ENCODE measurements at regions not wholly inside any gene's neighbourhood (a gene's known extent, or its start where the extent isn't known, plus 50 kb on each side); places are given as distances from the start of the nearest gene placed in this dataset.

DNA sequence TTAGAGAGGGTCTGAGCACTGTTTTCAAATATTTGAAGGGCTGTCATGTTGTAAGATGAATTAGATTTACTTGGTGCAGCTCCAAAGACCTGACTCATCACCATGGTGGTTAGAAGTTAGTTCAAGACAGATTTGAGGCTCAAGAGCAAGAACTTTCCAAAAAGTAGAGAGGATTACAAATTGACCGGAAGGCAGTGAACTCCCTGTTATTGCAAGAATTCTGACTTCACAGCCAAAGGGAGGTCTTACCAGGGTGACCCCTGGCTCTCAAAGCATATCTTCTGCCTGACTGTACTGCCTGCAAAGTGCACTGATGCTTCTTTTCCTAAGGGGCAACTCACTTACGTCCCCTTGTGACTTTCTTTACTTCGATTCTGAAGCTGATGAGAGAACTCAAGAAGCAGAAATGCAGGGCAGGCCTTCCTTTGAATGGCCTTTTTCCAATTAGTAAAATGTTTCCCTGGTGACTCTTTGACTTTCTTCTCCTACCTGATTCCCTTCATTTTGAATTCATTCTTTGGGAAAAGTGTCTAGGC is 86.4 kb downstream of the NAV1 start:
- Histone ChIP-seq H2BK120ac (replicated peaks; ENCODE audit: low read depth, low read length) (no peak overlapping the region), H3K9me3 (ENCODE audit: insufficient read depth in 2 of 2, low read depth in 1 of 2, low read length in 1 of 2) (no peaks in the 10 kb centered on the region), H3K27ac (ENCODE audit: low read depth, low read length) (no peak overlapping the region), H2AK5ac (ENCODE audit: low read depth, low read length) (no peak overlapping the region), H3K23me2 (ENCODE audit: low read depth, low read length) (no peaks in the 10 kb centered on the region), H3K4ac (replicated peaks; ENCODE audit: insufficient read length, low read depth, low read length) (no peak overlapping the region), H3K4me3 (ENCODE audit: extremely low read depth in 1 of 4, insufficient read depth in 2 of 4, low read depth in 3 of 4, low read length in 4 of 4) (no peak overlapping the region), H3K14ac (ENCODE audit: insufficient read length) (no peak overlapping the region), H3K9ac (replicated peaks in 1 of 4; ENCODE audit: extremely low read depth in 1 of 4, low read depth in 3 of 4, low read length in 3 of 4) (no peak overlapping the region; a peak in 1 of 7 replicates), H4K91ac (replicated peaks; ENCODE audit: insufficient read length, low read length) (no peak overlapping the region), H4K20me1 (replicated peaks in 1 of 2; ENCODE audit: control insufficient read depth in 1 of 2, insufficient read depth in 2 of 2, low read length in 2 of 2) (no peaks in the 10 kb centered on the region), H3K79me2 (ENCODE audit: control insufficient read depth in 1 of 2, insufficient read depth in 2 of 2, low read length in 2 of 2) (no peaks in the 10 kb centered on the region), H3K27me3 (replicated peaks in 1 of 4; ENCODE audit: control insufficient read depth in 3 of 4, extremely low read depth in 1 of 4, insufficient read depth in 3 of 4, low read length in 3 of 4) (no peaks in the 10 kb centered on the region), H3K56ac (replicated peaks; ENCODE audit: insufficient read length, low read depth, low read length) (no peak overlapping the region), H2BK15ac (ENCODE audit: low read length) (no peak overlapping the region), H3K4me1 (replicated peaks in 1 of 4; ENCODE audit: control insufficient read depth in 3 of 4, insufficient read depth in 4 of 4, low read length in 3 of 4) (peaks cover 0 to 4% (median 1%) of the 10 kb centered on the region in 4 experiments; a peak in 2 of 7 replicates), H3K4me2 (ENCODE audit: insufficient read depth in 1 of 2, low read depth in 2 of 2, low read length in 2 of 2) (no peak overlapping the region), H3K79me1 (ENCODE audit: low read depth, low read length) (no peaks in the 10 kb centered on the region), H2BK5ac (ENCODE audit: low read depth, low read length) (no peak overlapping the region), H2BK12ac (ENCODE audit: low read depth, low read length) (no peak overlapping the region), H2AFZ (ENCODE audit: low read length) (no peak overlapping the region), H3K23ac (ENCODE audit: insufficient read length) (no peak overlapping the region), H4K5ac (ENCODE audit: insufficient read length, low read depth, low read length) (no peak overlapping the region), H3K18ac (ENCODE audit: extremely low read depth, low read length) (no peak overlapping the region), H2BK20ac (ENCODE audit: low read length) (no peak overlapping the region), H3K36me3 (ENCODE audit: control insufficient read depth in 2 of 4, insufficient read depth in 4 of 4, low read length in 3 of 4) (no peaks in the 10 kb centered on the region), H4K8ac (ENCODE audit: extremely low read depth, insufficient read depth, low read length) (no peak overlapping the region)
- no peak for TF ChIP-seq CTBP2 (IDR thresholded peaks at IDR 0.05; ENCODE audit: borderline replicate concordance, insufficient read depth, insufficient read length, low read length)
- no peak for TF ChIP-seq YY1 (IDR thresholded peaks at IDR 0.05; ENCODE audit: low read depth, low read length)
- TF ChIP-seq KDM1A (IDR thresholded peaks at IDR 0.05; ENCODE audit: borderline replicate concordance, low read length): no peak
- TF ChIP-seq HDAC2 (IDR thresholded peaks at IDR 0.05; ENCODE audit: borderline replicate concordance in 1 of 2, low read depth in 2 of 2, low read length in 2 of 2): no peak
- no peak for TF ChIP-seq SIX5 (IDR thresholded peaks at IDR 0.05; ENCODE audit: low read depth, low read length)
- no peak for TF ChIP-seq ASH2L (IDR thresholded peaks at IDR 0.05; ENCODE audit: low read length)
- TF ChIP-seq ZNF274 (IDR thresholded peaks at IDR 0.05; ENCODE audit: borderline replicate concordance, extremely low read depth, low read length): no peak
- no peak for TF ChIP-seq SP2 (IDR thresholded peaks at IDR 0.05; ENCODE audit: low read length)
- no peak for TF ChIP-seq BACH1 (IDR thresholded peaks at IDR 0.05; ENCODE audit: low read length)
- TF ChIP-seq SRF (IDR thresholded peaks at IDR 0.05; ENCODE audit: low read depth, low read length): no peak
- no peak for TF ChIP-seq POLR2A (IDR thresholded peaks at IDR 0.05; ENCODE audit: control extremely low read depth in 1 of 2, low read depth in 2 of 2, low read length in 2 of 2)
- no peak for TF ChIP-seq PHF8 (conservative IDR thresholded peaks at IDR 0.05; ENCODE audit: low read depth, low read length)
- no peak for TF ChIP-seq FOSL1 (IDR thresholded peaks at IDR 0.05; ENCODE audit: insufficient read depth, low read depth, low read length)
- TF ChIP-seq, protein P1, sequence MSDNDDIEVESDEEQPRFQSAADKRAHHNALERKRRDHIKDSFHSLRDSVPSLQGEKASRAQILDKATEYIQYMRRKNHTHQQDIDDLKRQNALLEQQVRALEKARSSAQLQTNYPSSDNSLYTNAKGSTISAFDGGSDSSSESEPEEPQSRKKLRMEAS (IDR thresholded peaks at IDR 0.05): no peak
- CTCF ChIA-PET (ENCODE audit: partially characterized antibody): interaction anchor here (0.7 to 4.4 kb wide), 10 partner anchors 8 to 168 kb away, joined by 3 to 26 read pairs (median 3); no protein-coding TSS in a partner anchor
- POLR2A ChIA-PET (ENCODE audit: partially characterized antibody): no interaction called here
- WGBS, 2 experiments (ENCODE audit: extremely low coverage in 1 of 2, insufficient coverage in 1 of 2, insufficient read length in 1 of 2, insufficient replicate concordance in 2 of 2, low coverage in 1 of 2, low lambda C conversion rate in 2 of 2, missing lambda C conversion rate in 1 of 2): 91% methylated on average over 3 of the region's 3 CpGs; no CpG with 5 or more reads in 1 of the 2 experiments
- FAIRE-seq (no peak), DNase-seq (ENCODE audit: low read depth in 1 of 2, low spot score in 2 of 2) (no peak)

Data from H1 (cell line).